HG02610 (cell line): ENCODE measurements at regions not wholly inside any gene's neighbourhood (a gene's known extent, or its start where the extent isn't known, plus 50 kb on each side); places are given as distances from the start of the nearest gene placed in this dataset.
A peak's percentile ranks its signal among the peaks of the same experiment; 100 is the strongest.
"Not testable (repeated sequence)": the region's sequence is repeated elsewhere in the genome, so short reads cannot be mapped to it uniquely, and the experiment has no call there.

Experiments used
- ATAC-seq: cut with Tn5 transposase; IDR thresholded peaks from one replicate; pipeline ENCODE4 v1.9.1; 2021; ENCODE audit warnings: mild to moderate bottlenecking, moderate library complexity; ENCODE audit not compliant: unreplicated experiment

DNA sequence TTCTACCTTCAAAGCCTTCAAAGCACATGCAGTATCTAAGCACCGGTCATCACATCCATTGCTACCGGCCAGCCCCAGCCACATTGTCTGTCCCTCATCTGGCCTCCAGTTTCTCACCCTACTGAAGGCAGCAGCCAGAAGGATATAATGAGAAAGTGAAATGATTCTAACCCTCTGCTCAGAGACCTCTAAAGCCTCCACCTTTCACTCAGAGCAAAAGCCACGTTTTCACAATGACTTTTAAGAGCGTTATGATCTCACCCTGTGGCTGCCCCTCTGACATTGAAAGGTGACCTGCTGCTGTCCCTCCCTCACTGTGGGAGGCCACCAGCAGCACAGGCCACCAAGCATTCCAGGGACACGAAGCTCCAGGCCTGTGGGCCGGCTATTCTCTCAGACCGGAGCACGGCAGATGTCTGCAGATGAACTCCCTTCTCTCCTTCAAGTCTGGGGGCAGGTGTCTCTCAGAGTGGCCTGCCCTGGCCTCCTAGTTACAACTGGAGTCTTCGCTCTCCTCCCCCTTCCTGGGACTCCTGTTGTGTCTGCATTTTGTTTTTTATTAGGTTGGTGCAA lies 94.9 kb upstream of the EEPD1 start:
- ATAC-seq = peak; percentile 85

DNA sequence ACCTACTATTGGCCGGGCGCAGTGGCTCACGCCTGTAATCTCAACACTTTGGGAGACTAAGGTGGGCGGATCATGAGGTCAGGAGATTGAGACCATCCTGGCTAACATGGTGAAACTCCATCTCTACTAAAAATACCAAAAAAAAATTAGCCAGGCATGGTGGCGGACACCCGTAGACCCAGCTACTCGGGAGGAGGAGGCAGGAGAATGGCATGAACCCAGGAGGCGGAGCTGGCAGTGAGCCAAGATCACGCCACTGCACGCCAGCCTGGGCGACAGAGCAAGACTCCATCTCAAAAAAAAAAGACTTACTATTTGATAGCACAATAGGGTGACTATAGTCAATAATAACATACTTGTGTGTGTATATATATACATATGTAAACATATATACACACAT lies 92.7 kb upstream of the EEPD1 start:
- not testable (repeated sequence) for ATAC-seq

DNA sequence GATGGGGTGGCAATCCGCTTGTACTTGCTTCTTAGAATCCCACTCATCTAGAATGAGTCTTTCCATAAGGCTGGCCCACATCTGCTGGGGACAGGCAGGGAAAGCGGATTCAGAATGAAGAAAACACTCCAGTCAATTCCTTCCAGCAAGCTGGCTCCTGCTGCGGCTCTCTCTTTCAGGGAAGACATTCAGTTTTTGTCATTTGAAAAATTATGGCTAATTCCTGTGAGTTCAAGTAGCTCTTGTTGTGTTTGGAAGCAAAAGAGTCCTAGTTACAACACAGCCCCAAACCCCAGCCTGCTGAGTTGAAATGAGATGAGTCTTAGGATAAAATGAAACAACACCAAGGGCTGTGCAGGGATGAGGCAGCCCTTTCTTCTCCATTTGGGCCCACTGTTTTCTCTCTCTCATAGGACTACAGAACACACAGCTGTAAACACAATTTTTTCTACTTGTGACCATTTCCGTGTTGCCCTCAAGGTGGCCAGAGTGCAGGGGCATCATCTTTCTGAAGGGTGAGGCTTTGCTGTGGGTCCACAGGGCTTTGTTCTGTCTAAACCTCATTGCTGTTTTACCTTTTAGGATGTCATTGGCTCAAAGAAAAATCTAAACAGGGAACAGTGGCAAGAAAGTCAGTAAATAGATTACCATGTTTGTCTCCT lies 90.8 kb upstream of the EEPD1 start:
- ATAC-seq = no peak

DNA sequence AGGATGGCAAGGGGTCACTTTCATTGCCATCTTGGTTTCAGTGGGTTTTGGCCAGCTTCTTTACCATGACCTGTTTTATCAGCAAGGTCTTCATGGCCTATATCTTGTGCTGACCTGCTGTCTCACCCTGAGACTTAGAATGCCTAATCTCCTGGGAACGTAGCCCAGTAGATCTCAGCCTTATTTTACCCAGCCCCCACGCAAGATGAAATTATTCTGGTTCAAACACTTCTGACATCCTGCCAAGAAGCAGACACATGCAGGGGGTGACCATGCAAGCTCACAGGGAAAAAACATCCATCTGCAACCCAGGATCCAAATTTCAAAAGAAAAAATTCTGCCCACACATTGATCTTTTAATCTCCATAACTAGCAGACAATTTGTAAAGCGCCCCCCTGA lies 88.4 kb upstream of the EEPD1 start:
- no peak for ATAC-seq

DNA sequence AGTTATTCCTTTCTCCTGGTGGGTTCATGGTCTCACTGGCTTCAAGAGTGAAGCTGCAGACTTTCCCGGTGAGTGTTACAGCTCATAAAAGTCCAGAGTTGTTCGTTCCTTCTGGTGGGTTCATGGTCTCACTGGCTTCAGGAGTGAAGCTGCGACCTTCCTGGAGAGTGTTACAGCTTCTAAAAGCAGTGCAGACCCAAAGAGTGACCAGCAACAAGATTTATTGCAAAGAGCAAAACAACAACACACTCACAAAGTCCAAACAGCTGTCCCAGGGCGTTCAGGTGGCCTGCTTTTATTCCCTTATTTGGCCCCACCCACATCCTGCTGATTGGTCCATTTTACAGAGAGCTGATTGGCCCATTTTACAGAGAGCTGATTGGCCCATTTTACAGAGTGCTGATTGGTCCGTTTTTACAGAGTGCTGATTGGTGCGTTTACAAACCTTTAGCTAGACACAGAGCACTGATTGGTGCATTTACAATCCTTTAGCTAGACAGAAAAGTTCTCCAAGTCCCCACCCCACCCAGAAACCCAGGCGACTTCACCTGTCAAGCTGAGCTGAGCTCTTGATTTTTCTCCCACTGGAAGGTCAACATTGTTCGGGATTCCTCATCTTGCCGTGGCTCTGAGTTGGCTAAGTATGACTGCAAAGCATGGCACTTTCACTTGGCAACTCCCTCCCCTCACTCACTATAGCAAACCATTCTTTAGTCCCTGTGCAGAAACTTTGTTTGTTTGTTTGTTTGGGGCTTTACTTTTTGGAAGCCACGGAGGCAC lies 87.3 kb upstream of the EEPD1 start:
- not testable (repeated sequence) for ATAC-seq

- ATAC-seq = no peak
Measured at GRCh38 chr7:36066343-36066664, 86.8 kb upstream of the EEPD1 start.

- ATAC-seq = no peak
Measured at GRCh38 chr7:36070230-36070629, 82.8 kb upstream of the EEPD1 start.

GRCh38 chr7:36071605-36072004 lies 81.4 kb upstream of the EEPD1 start:
- no peak for ATAC-seq

DNA sequence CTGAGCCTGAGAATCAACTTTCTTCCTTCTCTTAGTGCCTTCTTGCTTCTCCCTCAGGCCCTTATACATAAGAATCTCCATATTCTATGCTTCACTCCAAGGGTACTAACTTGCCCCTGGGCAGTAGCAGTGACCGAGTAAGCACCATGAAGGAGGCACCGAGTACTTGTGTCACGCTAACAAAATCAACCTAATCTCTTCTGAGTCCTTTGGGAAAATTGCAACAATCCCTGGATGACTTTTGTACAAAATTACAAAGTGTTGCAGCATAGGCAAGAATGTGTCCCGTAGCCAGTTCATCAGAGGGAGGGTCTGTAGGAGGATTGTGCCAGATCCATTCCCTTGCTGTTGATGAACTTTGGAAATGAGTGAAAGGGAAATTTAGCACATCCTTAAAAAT lies 80.4 kb upstream of the EEPD1 start:
- ATAC-seq = no peak

GRCh38 chr7:36075561-36075960 lies 77.5 kb upstream of the EEPD1 start:
- ATAC-seq = no peak

- ATAC-seq = no peak
Measured at GRCh38 chr7:36076074-36076473, 77.0 kb upstream of the EEPD1 start.

DNA sequence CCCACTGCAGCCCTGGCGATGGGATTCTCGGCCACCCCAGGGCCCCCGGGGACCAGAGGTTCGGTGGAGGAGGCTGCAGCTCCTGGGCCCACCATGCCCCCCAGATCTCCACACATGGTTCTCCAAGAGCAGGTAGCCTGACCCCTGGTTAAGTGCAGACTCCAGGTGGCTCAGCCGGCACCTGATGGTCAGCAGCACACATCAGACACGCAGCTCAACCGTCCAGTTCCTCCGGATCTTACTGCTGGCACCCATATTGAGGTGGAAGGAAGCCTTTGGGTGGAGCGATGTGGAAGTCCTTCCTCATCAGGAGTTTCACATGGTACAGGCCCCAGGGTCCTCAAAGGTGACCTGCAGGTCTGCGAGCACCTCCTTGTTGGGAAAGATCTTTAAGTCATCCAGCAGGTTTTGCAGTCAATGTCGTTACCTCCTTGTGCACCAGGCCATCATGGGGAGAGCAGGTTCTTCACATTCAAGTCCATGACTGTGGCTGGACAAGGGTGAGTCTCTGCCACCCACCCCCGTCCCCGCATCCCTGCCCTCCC lies 74.2 kb upstream of the EEPD1 start:
- ATAC-seq = no peak

- no peak for ATAC-seq
Measured at GRCh38 chr7:36079446-36080025, 73.5 kb upstream of the EEPD1 start.

DNA sequence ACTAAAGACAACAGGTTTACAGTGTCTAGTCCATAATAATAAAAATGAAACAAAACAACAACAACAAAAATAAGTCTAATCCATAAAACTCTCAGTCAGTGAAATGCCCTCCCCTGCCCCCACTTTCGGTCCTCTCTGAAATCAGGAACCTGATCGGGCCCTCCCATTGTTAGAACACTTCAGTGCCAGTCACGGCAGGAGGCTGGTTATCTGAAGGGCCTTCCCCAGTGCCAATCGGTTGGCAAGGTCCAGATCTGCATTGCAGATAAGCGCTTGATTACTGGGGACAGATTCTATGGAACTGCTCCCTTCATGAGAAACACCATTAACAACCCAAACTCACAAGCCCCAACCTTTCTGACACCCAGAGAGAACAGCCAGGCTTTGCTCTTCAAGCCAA lies 72.2 kb upstream of the EEPD1 start:
- ATAC-seq = no peak

DNA sequence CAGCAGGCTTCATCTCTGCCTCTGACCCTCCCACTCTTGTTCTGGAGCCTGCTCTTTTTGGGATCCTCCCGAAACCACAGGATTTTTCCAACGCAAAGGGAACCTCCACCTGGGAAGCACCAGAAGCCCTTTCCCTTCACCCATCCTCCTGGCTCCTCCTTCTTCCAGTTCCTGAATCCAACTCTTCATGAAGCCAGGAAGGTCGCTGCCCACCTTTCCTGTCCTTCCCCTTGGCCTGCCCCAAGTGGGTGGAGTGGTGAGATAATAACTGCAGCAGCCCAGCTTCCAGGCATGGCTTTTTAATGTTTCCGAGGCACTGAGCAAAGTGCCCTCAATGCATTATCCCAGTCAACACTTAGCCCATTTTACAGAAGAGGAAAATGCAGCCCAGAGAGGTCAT lies 70.8 kb upstream of the EEPD1 start:
- ATAC-seq = no peak

DNA sequence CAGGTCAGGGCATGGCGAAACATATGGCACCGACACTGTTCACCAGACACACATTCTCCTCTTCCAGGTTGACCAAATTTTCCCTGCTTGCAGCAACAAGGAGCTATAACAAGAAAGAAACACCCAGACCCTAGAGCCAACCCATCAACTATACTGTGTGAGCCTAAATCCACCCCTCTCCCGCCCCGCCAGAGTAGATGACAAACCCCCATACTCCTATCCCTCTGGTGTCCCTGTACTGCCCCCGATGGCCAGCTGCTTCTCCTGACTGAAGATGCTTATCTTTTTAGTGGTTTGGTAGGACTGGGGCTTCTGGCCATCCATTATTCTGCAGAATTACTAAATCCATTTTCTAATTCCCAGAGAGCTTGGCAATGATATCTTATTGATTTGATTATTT lies 70.1 kb upstream of the EEPD1 start:
- no peak for ATAC-seq

DNA sequence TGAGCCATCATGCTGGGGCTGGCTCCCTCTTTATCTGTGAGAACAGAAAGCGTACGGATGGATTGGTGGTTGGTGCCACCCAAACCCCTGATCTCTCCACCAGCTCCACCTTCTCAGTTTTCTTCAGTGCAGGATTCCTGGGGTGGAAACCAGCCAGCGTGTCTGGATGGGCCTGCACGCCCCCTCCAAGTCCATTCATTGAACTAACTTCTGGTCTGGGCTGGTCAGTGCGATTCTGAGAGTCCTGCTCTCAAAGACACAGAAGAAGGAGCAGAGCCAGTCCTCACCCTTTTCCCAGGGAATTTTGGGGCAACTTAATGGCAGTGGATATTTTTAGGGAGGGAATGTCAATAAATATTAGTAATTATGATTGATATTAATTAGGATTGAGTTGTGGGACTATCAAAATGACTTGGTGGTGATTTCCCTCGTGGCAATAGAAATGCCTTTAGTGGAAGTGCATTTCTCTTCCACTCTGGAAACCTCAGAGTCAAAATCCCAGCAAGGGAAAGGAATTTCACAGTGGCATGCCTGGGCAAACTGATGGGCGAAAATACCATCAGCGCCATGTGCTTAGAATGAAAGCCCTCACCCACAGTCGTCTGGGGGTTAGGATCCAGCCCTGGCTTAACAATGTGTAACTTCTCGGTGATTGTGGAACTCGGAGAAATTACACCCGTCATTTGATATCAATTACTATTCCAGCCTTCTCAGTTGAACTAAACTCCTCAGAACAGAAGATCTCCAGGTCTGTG lies 69.3 kb upstream of the EEPD1 start:
- no peak for ATAC-seq

DNA sequence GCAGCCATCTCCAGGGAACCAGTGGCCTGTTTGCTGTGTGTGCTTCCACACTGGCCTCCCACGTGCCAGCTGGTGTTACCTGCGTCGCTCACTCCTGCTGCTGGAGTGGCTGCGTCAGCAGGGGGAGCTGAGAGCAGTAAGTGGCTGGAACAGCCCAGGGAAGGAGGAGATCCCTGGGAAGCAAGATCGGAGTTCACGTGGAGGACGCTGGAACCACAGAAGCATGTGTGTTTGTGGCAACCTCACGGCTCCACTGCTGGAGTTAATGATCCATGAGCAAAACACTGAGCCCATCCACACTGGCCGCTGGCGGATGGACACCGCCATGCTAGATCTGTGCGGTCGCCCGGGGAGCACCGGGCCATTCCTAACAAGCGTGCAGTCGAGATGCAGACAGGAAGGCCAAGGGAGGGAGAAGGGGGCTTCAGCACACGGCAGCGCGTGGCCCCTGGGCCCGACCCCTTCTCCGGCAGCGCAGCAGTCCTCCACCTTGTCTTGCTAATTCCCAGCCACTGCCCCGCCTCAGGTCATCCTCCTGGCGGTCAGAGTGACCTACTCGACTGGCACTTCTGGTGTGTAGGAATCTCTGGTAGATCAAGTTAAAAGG lies 68.5 kb upstream of the EEPD1 start:
- no peak for ATAC-seq

DNA sequence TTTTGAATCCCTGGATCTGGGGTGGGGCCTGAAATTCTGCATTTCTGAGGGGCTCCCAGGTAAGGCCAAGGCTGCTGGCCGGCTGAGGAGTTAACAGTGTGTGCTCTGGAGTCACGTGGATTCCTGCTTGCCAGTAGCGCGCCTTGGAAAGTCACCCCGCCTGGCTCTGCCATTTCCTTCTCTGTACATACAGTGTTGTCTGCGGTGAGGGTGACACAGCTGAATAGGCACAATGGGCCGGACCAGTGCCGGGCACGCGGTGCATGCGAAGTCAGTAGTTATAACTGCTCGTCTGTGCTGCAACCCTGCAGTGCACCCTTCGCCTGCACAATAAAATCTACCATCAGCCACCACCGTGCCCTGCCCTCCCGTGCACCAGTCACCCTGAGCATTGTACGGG lies 68.0 kb upstream of the EEPD1 start:
- no peak for ATAC-seq

DNA sequence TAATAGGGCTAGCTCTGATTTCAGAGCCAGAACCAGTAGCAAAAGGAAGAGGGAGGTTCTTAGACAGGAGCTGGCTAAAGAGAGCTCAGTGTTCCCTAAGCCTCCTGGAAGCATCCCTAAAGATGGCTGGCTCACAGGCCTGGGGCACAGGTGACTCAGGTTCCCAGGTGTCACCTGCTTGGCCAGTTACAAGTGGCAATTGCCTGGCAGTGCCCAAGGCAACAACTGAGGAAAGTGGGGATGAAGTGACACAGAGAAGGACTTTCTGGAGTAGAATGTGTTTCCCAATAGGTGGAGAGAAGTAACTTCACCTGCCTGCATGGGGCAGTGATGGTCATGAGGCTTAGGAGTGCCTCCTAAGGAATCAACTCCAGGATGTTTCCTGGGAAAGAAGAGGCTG lies 66.5 kb upstream of the EEPD1 start:
- no peak for ATAC-seq

GRCh38 chr7:36088553-36088952 lies 64.5 kb upstream of the EEPD1 start:
- ATAC-seq = no peak
